ENCODE measurements at regions not wholly inside any gene's neighbourhood (a gene's known extent, or its start where the extent isn't known, plus 50 kb on each side); places are given as distances from the start of the nearest gene placed in this dataset.
A peak's percentile ranks its signal among the peaks of the same experiment; 100 is the strongest.

- peak overlapping the region; percentile 88 for H2BK15ac ChIP-seq (ENCODE audit: low read depth, low read length)
- TF ChIP-seq RFX5 (IDR thresholded peaks at IDR 0.05; ENCODE audit: low read depth, low read length), result no peak
- no peak for TF ChIP-seq CEBPB (IDR thresholded peaks at IDR 0.05; ENCODE audit: low read depth, low read length)
- TF ChIP-seq CTCF (conservative IDR thresholded peaks at IDR 0.05; ENCODE audit: low read depth, low read length), result no peak
- TF ChIP-seq MXI1 (IDR thresholded peaks at IDR 0.05; ENCODE audit: borderline replicate concordance, low read depth, low read length), result no peak
- no peak for TF ChIP-seq RCOR1 (IDR thresholded peaks at IDR 0.05; ENCODE audit: insufficient replicate concordance, low read length)
- TF ChIP-seq SMC3 (IDR thresholded peaks at IDR 0.05; ENCODE audit: low read depth, low read length), result no peak
- TF ChIP-seq POLR2A (IDR thresholded peaks at IDR 0.05; ENCODE audit: low read depth, low read length), result no peak
- no peak for TF ChIP-seq BHLHE40 (IDR thresholded peaks at IDR 0.05; ENCODE audit: low read depth, low read length)
- no peak for TF ChIP-seq ELK1 (IDR thresholded peaks at IDR 0.05; ENCODE audit: borderline replicate concordance, low read depth, low read length)
- TF ChIP-seq MAFK (IDR thresholded peaks at IDR 0.05; ENCODE audit: low read depth, low read length), result no peak
- no peak for TF ChIP-seq NFE2L2 (IDR thresholded peaks at IDR 0.05; ENCODE audit: low read depth, low read length)
- H3K27me3 ChIP-seq (ENCODE audit: control insufficient read depth, insufficient read depth, low read length), result no peaks in the 10 kb centered on the region
- intact Hi-C loops (cut with micrococcal nuclease) (loop anchor here (10.0 kb wide), 4 partner anchors 117 to 627 kb away; no protein-coding TSS in a partner anchor), in situ Hi-C loops (cut with MboI; ENCODE audit: low sequenced_read_pairs) (loop anchor here (5.0 to 10.0 kb wide), 2 partner anchors 189 to 627 kb away; no protein-coding TSS in a partner anchor), dilution Hi-C loops (cut with HindIII; ENCODE audit: low sequenced_read_pairs, unreplicated experiment) (no loop called here)
- H4K5ac ChIP-seq (ENCODE audit: low read depth, low read length), result peak overlapping the region; percentile 94
- H3K27ac ChIP-seq (ENCODE audit: insufficient read depth, low read length), result peak overlapping the region; percentile 92
- H4K91ac ChIP-seq (ENCODE audit: insufficient read depth, low read depth, low read length), result peak overlapping the region; percentile 81
- H3K23ac ChIP-seq (ENCODE audit: low read depth, low read length), result peak overlapping the region; percentile 46; the same call in 1 of the 2 replicates
- peak overlapping the region; percentile 57 for H2BK5ac ChIP-seq (ENCODE audit: low read depth, low read length, poor library complexity, severe bottlenecking)
- ChIA-PET POLR2A (ENCODE audit: unreplicated experiment) (interaction anchor here (0.6 kb wide), 1 partner anchor 236 kb away, joined by 3 read pairs; no protein-coding TSS in a partner anchor), CTCF (interaction anchor here (1.2 kb wide), 1 partner anchor 199 kb away, joined by 3 read pairs; no protein-coding TSS in a partner anchor)
- no peak overlapping the region for H3K4me3 ChIP-seq (ENCODE audit: insufficient read depth, low read depth, low read length)
- H2AK9ac ChIP-seq (replicated peaks; ENCODE audit: low read depth, low read length, poor library complexity), result no peak overlapping the region
- peak overlapping the region; percentile 48 for H2AFZ ChIP-seq (replicated peaks; ENCODE audit: low read length, poor library complexity)
- H3K14ac ChIP-seq (replicated peaks; ENCODE audit: low read depth, low read length), result peak overlapping the region; percentile 83
- ATAC-seq (ENCODE audit: low read depth), result peak; percentile 58
- no TSS peak for BruUV-seq (replicated peaks)
- peak overlapping the region; percentile 88 for H3K18ac ChIP-seq (ENCODE audit: low read depth, low read length)
- H3K4ac ChIP-seq (ENCODE audit: low read depth, low read length), result peak overlapping the region; percentile 86
- H3K9me1 ChIP-seq (ENCODE audit: insufficient read depth, low read length), result peaks cover 15% of the 10 kb centered on the region
- DNase-seq, result peak; percentile 45
- no peaks in the 10 kb centered on the region for H3K9me3 ChIP-seq (ENCODE audit: control insufficient read depth, insufficient read depth, low read length)
- no peaks in the 10 kb centered on the region for H3K79me1 ChIP-seq (ENCODE audit: low read depth in 1 of 2, low read length in 2 of 2)
- H2AK5ac ChIP-seq (ENCODE audit: low read depth, low read length), result peak overlapping the region; percentile 83
- peaks cover 13% of the 10 kb centered on the region for H3K4me1 ChIP-seq (ENCODE audit: control insufficient read depth, insufficient read depth, low read length)
- no peak overlapping the region for H3K9ac ChIP-seq (ENCODE audit: low read depth, low read length)
- H4K8ac ChIP-seq (ENCODE audit: low read depth in 2 of 2, low read length in 2 of 2), result peak overlapping the region; percentile 85 to 97
- peak overlapping the region; percentile 57 for H3K56ac ChIP-seq (ENCODE audit: extremely low read depth, insufficient read depth, low read length)
- WGBS, 2 experiments (ENCODE audit: extremely low coverage in 2 of 2, insufficient read length in 1 of 2), result no CpG with 5 or more reads among the region's 1 CpG
- peak overlapping the region; percentile 77 for H3K4me2 ChIP-seq (ENCODE audit: low read depth, low read length)
- H2BK20ac ChIP-seq (ENCODE audit: low read depth, low read length), result peak overlapping the region; percentile 92
- H4K20me1 ChIP-seq (ENCODE audit: insufficient read depth, low read length), result no peaks in the 10 kb centered on the region
- H3K36me3 ChIP-seq (ENCODE audit: control insufficient read depth, insufficient read depth, low read length), result no peaks in the 10 kb centered on the region
- H2BK120ac ChIP-seq (ENCODE audit: low read depth, low read length), result peak overlapping the region; percentile 97
These were observed 140.3 kb upstream of the STMND1 start for GRCh38 chr6:16961577-16961976.
